ENCODE measurements at regions not wholly inside any gene's neighbourhood (a gene's known extent, or its start where the extent isn't known, plus 50 kb on each side); places are given as distances from the start of the nearest gene placed in this dataset.

- H3K36me3 ChIP-seq = no peaks in the 10 kb centered on the region
- H3K27ac ChIP-seq = no peak overlapping the region
- no peaks in the 10 kb centered on the region for H3K4me1 ChIP-seq
- peak; percentile 83 for TF ChIP-seq CTCF (IDR thresholded peaks at IDR 0.05)
- no peak overlapping the region for H3K4me3 ChIP-seq
- intact Hi-C loops (cut with DNase I) = loop anchor here (1.0 kb wide), 1 partner anchor 159 kb away; no protein-coding TSS in a partner anchor
- H3K9me3 ChIP-seq = no peaks in the 10 kb centered on the region
- DNase-seq = peak; percentile 78
- no peak overlapping the region for H3K9ac ChIP-seq (ENCODE audit: low read depth in 2 of 2, low read length in 2 of 2)
- H3K27me3 ChIP-seq = no peaks in the 10 kb centered on the region
These were observed 67.1 kb upstream of the MCTP2 start for GRCh38 chr15:94164202-94164807.

GRCh38 chr15:94162939-94163338 lies 68.4 kb upstream of the MCTP2 start:
- intact Hi-C loops (cut with DNase I) = no loop called here
- TF ChIP-seq CTCF (IDR thresholded peaks at IDR 0.05) = no peak
- DNase-seq = no peak
- Histone ChIP-seq H3K4me3 (no peak overlapping the region), H3K27me3 (no peaks in the 10 kb centered on the region), H3K36me3 (no peaks in the 10 kb centered on the region), H3K9ac (ENCODE audit: low read depth in 2 of 2, low read length in 2 of 2) (no peak overlapping the region), H3K27ac (no peak overlapping the region), H3K4me1 (no peaks in the 10 kb centered on the region), H3K9me3 (no peaks in the 10 kb centered on the region)

GRCh38 chr15:94154255-94154654 lies 77.1 kb upstream of the MCTP2 start:
- Histone ChIP-seq H3K27me3 (no peaks in the 10 kb centered on the region), H3K27ac (no peak overlapping the region), H3K9me3 (no peaks in the 10 kb centered on the region), H3K9ac (ENCODE audit: low read depth in 2 of 2, low read length in 2 of 2) (no peak overlapping the region), H3K36me3 (no peaks in the 10 kb centered on the region), H3K4me1 (no peaks in the 10 kb centered on the region), H3K4me3 (no peak overlapping the region)
- no peak for TF ChIP-seq CTCF (IDR thresholded peaks at IDR 0.05)
- no peak for DNase-seq
- intact Hi-C loops (cut with DNase I) = no loop called here

- no peaks in the 10 kb centered on the region for H3K36me3 ChIP-seq
These were observed 86.3 kb upstream of the MCTP2 start for GRCh38 chr15:94145046-94145445.

GRCh38 chr15:94141802-94142201 lies 89.6 kb upstream of the MCTP2 start:
- no peaks in the 10 kb centered on the region for H3K4me1 ChIP-seq
- H3K27me3 ChIP-seq = no peaks in the 10 kb centered on the region
- no peak overlapping the region for H3K9ac ChIP-seq (ENCODE audit: low read depth in 2 of 2, low read length in 2 of 2)
- H3K9me3 ChIP-seq = no peaks in the 10 kb centered on the region
- H3K36me3 ChIP-seq = no peaks in the 10 kb centered on the region
- no peak for TF ChIP-seq CTCF (IDR thresholded peaks at IDR 0.05)
- intact Hi-C loops (cut with DNase I) = no loop called here
- DNase-seq = no peak
- H3K4me3 ChIP-seq = no peak overlapping the region
- no peak overlapping the region for H3K27ac ChIP-seq

More at GRCh38 chr15:94145046-94145445, 86.3 kb upstream of the MCTP2 start:
- Histone ChIP-seq H3K4me1 (no peaks in the 10 kb centered on the region), H3K9me3 (no peaks in the 10 kb centered on the region), H3K4me3 (no peak overlapping the region), H3K27me3 (no peaks in the 10 kb centered on the region), H3K27ac (no peak overlapping the region), H3K9ac (ENCODE audit: low read depth in 2 of 2, low read length in 2 of 2) (no peak overlapping the region)
- intact Hi-C loops (cut with DNase I) = no loop called here
- DNase-seq = no peak
- no peak for TF ChIP-seq CTCF (IDR thresholded peaks at IDR 0.05)
